GM21717 (cell line): ENCODE measurements at regions not wholly inside any gene's neighbourhood (a gene's known extent, or its start where the extent isn't known, plus 50 kb on each side); places are given as distances from the start of the nearest gene placed in this dataset.
"Not testable (repeated sequence)": the region's sequence is repeated elsewhere in the genome, so short reads cannot be mapped to it uniquely, and the experiment has no call there.

ENCODE experiments used
- ATAC-seq: cut with Tn5 transposase; IDR thresholded peaks from one replicate; pipeline ENCODE4 v1.9.1; 2021; ENCODE audit warnings: mild to moderate bottlenecking, moderate library complexity; ENCODE audit not compliant: unreplicated experiment

- no peak for ATAC-seq
Measured at GRCh38 chr14:105909046-105909827, 382.9 kb downstream of the TMEM121 start.

- ATAC-seq = not testable (repeated sequence)
Measured at GRCh38 chr14:105909828-105910120, 383.4 kb downstream of the TMEM121 start.

GRCh38 chr14:105910426-105910825, 384.0 kb downstream of the TMEM121 start:
- no peak for ATAC-seq

GRCh38 chr14:105911006-105911847, 384.8 kb downstream of the TMEM121 start:
- no peak for ATAC-seq

GRCh38 chr14:105911848-105912292, 385.5 kb downstream of the TMEM121 start:
- not testable (repeated sequence) for ATAC-seq

GRCh38 chr14:105912641-105913180, 386.3 kb downstream of the TMEM121 start:
- no peak for ATAC-seq

GRCh38 chr14:105913221-105913620, 386.8 kb downstream of the TMEM121 start:
- no peak for ATAC-seq

GRCh38 chr14:105913861-105914260, 387.5 kb downstream of the TMEM121 start:
- no peak for ATAC-seq

GRCh38 chr14:105914281-105914680, 387.9 kb downstream of the TMEM121 start:
- not testable (repeated sequence) for ATAC-seq

- ATAC-seq = no peak
Measured at GRCh38 chr14:105914738-105915385, 388.5 kb downstream of the TMEM121 start.

- ATAC-seq = not testable (repeated sequence)
Measured at GRCh38 chr14:105915546-105915945, 389.2 kb downstream of the TMEM121 start.

- ATAC-seq = not testable (repeated sequence)
Measured at GRCh38 chr14:105917136-105917932, 391.0 kb downstream of the TMEM121 start.

GRCh38 chr14:105917933-105918436, 391.6 kb downstream of the TMEM121 start:
- ATAC-seq = no peak

- no peak for ATAC-seq
Measured at GRCh38 chr14:105918496-105919262, 392.3 kb downstream of the TMEM121 start.

GRCh38 chr14:105919458-105920150, 393.2 kb downstream of the TMEM121 start:
- no peak for ATAC-seq

- not testable (repeated sequence) for ATAC-seq
Measured at GRCh38 chr14:105920151-105920700, 393.8 kb downstream of the TMEM121 start.

- not testable (repeated sequence) for ATAC-seq
Measured at GRCh38 chr14:105920803-105921755, 394.7 kb downstream of the TMEM121 start.
